ENCODE measurements at regions not wholly inside any gene's neighbourhood (a gene's known extent, or its start where the extent isn't known, plus 50 kb on each side); places are given as distances from the start of the nearest gene placed in this dataset.

- TF ChIP-seq KDM1A (IDR thresholded peaks at IDR 0.05): no peak
- TF ChIP-seq CTCF (IDR thresholded peaks at IDR 0.05 in 2 of 3, conservative IDR thresholded peaks at IDR 0.05 in 1 of 3; ENCODE audit: insufficient read depth in 2 of 3, low read depth in 1 of 3, low read length in 3 of 3): no peak
- TF ChIP-seq OTX1 (CRISPR knock-in tag; IDR thresholded peaks at IDR 0.05): no peak
- TF ChIP-seq POLR2A (conservative IDR thresholded peaks at IDR 0.05): no peak
- TF ChIP-seq POLR2AphosphoS5 (IDR thresholded peaks at IDR 0.05; ENCODE audit: control insufficient read depth, insufficient read depth, low read depth, low read length): no peak
- TF ChIP-seq CEBPB (tag; IDR thresholded peaks at IDR 0.05): no peak
- TF ChIP-seq POLR2AphosphoS2 (IDR thresholded peaks at IDR 0.05; ENCODE audit: low read length): no peak
- TF ChIP-seq MAX (CRISPR knock-in tag; IDR thresholded peaks at IDR 0.05): no peak
- no peak for TF ChIP-seq CBFA2T3 (IDR thresholded peaks at IDR 0.05)
Measured at GRCh38 chr21:15195104-15195503, 130.3 kb upstream of the NRIP1 start.
